Testis (tissue), 2 donors: ENCODE measurements at regions not wholly inside any gene's neighbourhood (a gene's known extent, or its start where the extent isn't known, plus 50 kb on each side); places are given as distances from the start of the nearest gene placed in this dataset.

Experiments
- DNase-seq: peaks from one replicate; pipeline ENCODE4 v3.0.0-alpha.2; 2019
- H3K27ac ChIP-seq, 2 donors: fragments of 200-600 bp; sonication (generic); one replicate each; pipeline ENCODE4 v1.5.1; 2019
- H3K27me3 ChIP-seq: fragments of 200-600 bp; sonication (generic); one replicate; pipeline ENCODE4 v1.5.1; 2019
- H3K36me3 ChIP-seq: fragments of 200-600 bp; sonication (generic); one replicate; pipeline ENCODE4 v1.5.1; 2017; ENCODE audit warnings: low read depth; ENCODE audit errors: missing control alignments
- H3K4me1 ChIP-seq: fragments of 200-600 bp; sonication (generic); one replicate; pipeline ENCODE4 v1.5.1; 2019
- H3K4me3 ChIP-seq, 2 donors: fragments of 200-600 bp; sonication (generic); one replicate each; pipeline ENCODE4 v1.5.1; 2017 to 2019
- H3K9me3 ChIP-seq: fragments of 200-600 bp; sonication (generic); one replicate; pipeline ENCODE4 v1.5.1; 2017
- POLR2A ChIP-seq: fragments of 450-650 bp; IDR thresholded peaks from one replicate; pipeline ENCODE4 v1.6.1; 2017; ENCODE audit warnings: antibody characterized with exemption, mild to moderate bottlenecking, moderate library complexity
- intact Hi-C: fragments of 100-400 bp; cut with DNase I; formaldehyde crosslinking; loops from one replicate; pipeline ENCODE4 v1.15.1; 2023; ENCODE audit warnings: low total_unique reads
- TF ChIP-seq, protein P1 (sequence below), 3 experiments: fragments of 450-650 bp in 2 of 3; fragments of 200-600 bp in 1 of 3; sonication (generic) in 1 of 3; IDR thresholded peaks; one replicate each; pipeline ENCODE4 v1.5.1; 2016 to 2019; ENCODE audit warnings: antibody characterized with exemption in 3 of 3, mild to moderate bottlenecking in 2 of 3, moderate library complexity in 1 of 3

DNA sequence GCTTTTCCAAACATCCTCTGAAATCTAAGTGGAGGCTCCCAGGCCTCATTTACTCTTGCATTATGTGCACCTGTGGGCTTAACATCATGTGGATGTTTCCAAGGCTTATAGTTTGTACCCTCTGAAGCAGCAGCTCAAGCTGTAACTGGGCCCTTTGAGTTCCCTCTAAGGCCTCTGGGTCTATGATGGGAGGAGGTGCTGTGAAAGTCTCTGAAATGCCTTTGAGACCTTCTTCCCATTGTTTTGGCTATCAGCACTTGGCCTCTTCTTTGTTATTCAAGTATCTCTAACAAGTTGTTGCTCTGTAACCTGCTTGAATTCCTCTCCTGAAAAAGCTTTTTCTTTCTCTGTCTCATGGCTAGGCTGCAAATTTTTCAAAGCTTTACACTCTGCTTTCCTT, 58.1 kb upstream of the MYT1L start:
- Histone ChIP-seq H3K36me3 (no peaks in the 10 kb centered on the region), H3K4me1 (no peaks in the 10 kb centered on the region), H3K27ac (no peak overlapping the region), H3K9me3 (no peaks in the 10 kb centered on the region), H3K27me3 (no peaks in the 10 kb centered on the region), H3K4me3 (no peak overlapping the region)
- intact Hi-C loops = no loop called here
- TF ChIP-seq, protein P1, sequence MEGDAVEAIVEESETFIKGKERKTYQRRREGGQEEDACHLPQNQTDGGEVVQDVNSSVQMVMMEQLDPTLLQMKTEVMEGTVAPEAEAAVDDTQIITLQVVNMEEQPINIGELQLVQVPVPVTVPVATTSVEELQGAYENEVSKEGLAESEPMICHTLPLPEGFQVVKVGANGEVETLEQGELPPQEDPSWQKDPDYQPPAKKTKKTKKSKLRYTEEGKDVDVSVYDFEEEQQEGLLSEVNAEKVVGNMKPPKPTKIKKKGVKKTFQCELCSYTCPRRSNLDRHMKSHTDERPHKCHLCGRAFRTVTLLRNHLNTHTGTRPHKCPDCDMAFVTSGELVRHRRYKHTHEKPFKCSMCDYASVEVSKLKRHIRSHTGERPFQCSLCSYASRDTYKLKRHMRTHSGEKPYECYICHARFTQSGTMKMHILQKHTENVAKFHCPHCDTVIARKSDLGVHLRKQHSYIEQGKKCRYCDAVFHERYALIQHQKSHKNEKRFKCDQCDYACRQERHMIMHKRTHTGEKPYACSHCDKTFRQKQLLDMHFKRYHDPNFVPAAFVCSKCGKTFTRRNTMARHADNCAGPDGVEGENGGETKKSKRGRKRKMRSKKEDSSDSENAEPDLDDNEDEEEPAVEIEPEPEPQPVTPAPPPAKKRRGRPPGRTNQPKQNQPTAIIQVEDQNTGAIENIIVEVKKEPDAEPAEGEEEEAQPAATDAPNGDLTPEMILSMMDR (IDR thresholded peaks at IDR 0.05) = no peak
- no peak for TF ChIP-seq POLR2A
- DNase-seq = no peak
